Keratinocyte (primary cell): ENCODE measurements at regions not wholly inside any gene's neighbourhood (a gene's known extent, or its start where the extent isn't known, plus 50 kb on each side); places are given as distances from the start of the nearest gene placed in this dataset.

Experiments
- CTCF ChIP-seq, 3 experiments: IDR thresholded peaks in 1 of 3; conservative IDR thresholded peaks in 1 of 3; optimal IDR thresholded peaks in 1 of 3; 2 replicates in 2 of 3; 3 replicates in 1 of 3; pipeline versions ENCODE3 to v1.5.1; 2011; ENCODE audit warnings: low read length in 3 of 3, mild to moderate bottlenecking in 3 of 3, moderate library complexity in 2 of 3, control low read depth in 1 of 3, inconsistent platforms in 1 of 3; ENCODE audit not compliant: insufficient read depth in 2 of 3; ENCODE audit errors: extremely low read depth in 1 of 3
- EZH2 ChIP-seq: IDR thresholded peaks from one replicate; pipeline ENCODE4 v1.6.1; 2012; ENCODE audit warnings: inconsistent platforms, mild to moderate bottlenecking, low read length, moderate library complexity

GRCh38 chr4:41431276-41431675, 106.7 kb upstream of the LIMCH1 start:
- TF ChIP-seq CTCF (optimal IDR thresholded peaks at IDR 0.05 in 1 of 3, IDR thresholded peaks at IDR 0.05 in 1 of 3, conservative IDR thresholded peaks at IDR 0.05 in 1 of 3; ENCODE audit: extremely low read depth in 1 of 3, insufficient read depth in 2 of 3, low read length in 3 of 3), result no peak
- TF ChIP-seq EZH2, result no peak
